NCI-H345 treated with DMSO at 0.1 percent for 48 hours (cell line): ENCODE measurements at regions not wholly inside any gene's neighbourhood (a gene's known extent, or its start where the extent isn't known, plus 50 kb on each side); places are given as distances from the start of the nearest gene placed in this dataset.
A peak's percentile ranks its signal among the peaks of the same experiment; 100 is the strongest.

Experiments used
- DNase-seq: peaks from one replicate; lab custom pipeline; 2025; ENCODE audit not compliant: unreplicated experiment; lab: John Stamatoyannopoulos, UW

GRCh38 chr13:21998279-21998990, 327.6 kb downstream of the FGF9 start:
- peak; percentile 6 for DNase-seq

- no peak for DNase-seq
Measured at GRCh38 chr13:21999666-22000065, 328.8 kb downstream of the FGF9 start.

- DNase-seq = no peak
Measured at GRCh38 chr13:22000191-22000590, 329.3 kb downstream of the FGF9 start.

- no peak for DNase-seq
Measured at GRCh38 chr13:22001336-22001735, 330.5 kb downstream of the FGF9 start.

- DNase-seq = no peak
Measured at GRCh38 chr13:22002893-22003292, 332.0 kb downstream of the FGF9 start.

- no peak for DNase-seq
Measured at GRCh38 chr13:22009500-22009899, 338.6 kb downstream of the FGF9 start.

GRCh38 chr13:22009937-22010336, 339.1 kb downstream of the FGF9 start:
- DNase-seq = no peak

- no peak for DNase-seq
Measured at GRCh38 chr13:22012686-22013085, 341.8 kb downstream of the FGF9 start.

GRCh38 chr13:22014469-22014868, 343.6 kb downstream of the FGF9 start:
- DNase-seq = no peak

GRCh38 chr13:22017226-22017625, 346.4 kb downstream of the FGF9 start:
- no peak for DNase-seq

GRCh38 chr13:22018076-22018835, 347.4 kb downstream of the FGF9 start:
- DNase-seq = no peak

- no peak for DNase-seq
Measured at GRCh38 chr13:22018836-22019210, 347.9 kb downstream of the FGF9 start.

- DNase-seq = no peak
Measured at GRCh38 chr13:22024381-22024994, 353.6 kb downstream of the FGF9 start.

- DNase-seq = no peak
Measured at GRCh38 chr13:22027566-22027965, 356.7 kb downstream of the FGF9 start.

- no peak for DNase-seq
Measured at GRCh38 chr13:22028831-22029230, 358.0 kb downstream of the FGF9 start.

GRCh38 chr13:22030321-22030720, 359.4 kb downstream of the FGF9 start:
- DNase-seq = no peak

- DNase-seq = no peak
Measured at GRCh38 chr13:22031702-22032286, 360.9 kb downstream of the FGF9 start.

GRCh38 chr13:22032905-22033304, 362.0 kb downstream of the FGF9 start:
- DNase-seq = no peak

- no peak for DNase-seq
Measured at GRCh38 chr13:22039961-22040360, 369.1 kb downstream of the FGF9 start.

GRCh38 chr13:22040810-22041364, 370.0 kb downstream of the FGF9 start:
- no peak for DNase-seq

- DNase-seq = no peak
Measured at GRCh38 chr13:22041741-22042140, 370.9 kb downstream of the FGF9 start.
